ENCODE measurements at regions not wholly inside any gene's neighbourhood (a gene's known extent, or its start where the extent isn't known, plus 50 kb on each side); places are given as distances from the start of the nearest gene placed in this dataset.

DNA sequence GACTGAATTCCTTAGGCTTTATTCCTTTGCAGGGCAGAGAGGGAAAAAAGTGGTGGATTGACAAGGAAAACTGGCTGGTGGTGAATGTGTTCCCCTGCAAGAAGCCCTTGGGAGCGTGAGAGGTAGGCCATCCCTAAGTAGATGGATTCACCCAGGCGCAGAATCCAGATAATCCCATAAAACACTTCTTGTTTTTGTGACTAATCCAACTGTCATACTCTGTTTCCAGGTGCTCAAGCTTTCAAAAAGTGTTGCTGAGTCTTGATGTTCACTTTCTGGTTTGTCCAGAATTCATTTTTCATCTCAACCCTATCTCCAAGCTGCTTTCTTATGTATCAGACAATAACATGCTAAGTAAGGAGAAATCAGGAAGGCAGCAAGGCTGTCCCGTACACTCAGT is 250.8 kb upstream of the HABP2 start:
- no peak for TF ChIP-seq ZNF121 (tag by site-specific recombination; IDR thresholded peaks at IDR 0.05)
- no peak for TF ChIP-seq KLF9 (tag by site-specific recombination; IDR thresholded peaks at IDR 0.05; ENCODE audit: low read depth)
- no peak for TF ChIP-seq CTCF (tag by site-specific recombination; IDR thresholded peaks at IDR 0.05)
- TF ChIP-seq ZNF501 (tag by site-specific recombination; IDR thresholded peaks at IDR 0.05) = no peak
- TF ChIP-seq ZNF785 (tag by site-specific recombination; IDR thresholded peaks at IDR 0.05) = no peak
- TF ChIP-seq, protein P1, sequence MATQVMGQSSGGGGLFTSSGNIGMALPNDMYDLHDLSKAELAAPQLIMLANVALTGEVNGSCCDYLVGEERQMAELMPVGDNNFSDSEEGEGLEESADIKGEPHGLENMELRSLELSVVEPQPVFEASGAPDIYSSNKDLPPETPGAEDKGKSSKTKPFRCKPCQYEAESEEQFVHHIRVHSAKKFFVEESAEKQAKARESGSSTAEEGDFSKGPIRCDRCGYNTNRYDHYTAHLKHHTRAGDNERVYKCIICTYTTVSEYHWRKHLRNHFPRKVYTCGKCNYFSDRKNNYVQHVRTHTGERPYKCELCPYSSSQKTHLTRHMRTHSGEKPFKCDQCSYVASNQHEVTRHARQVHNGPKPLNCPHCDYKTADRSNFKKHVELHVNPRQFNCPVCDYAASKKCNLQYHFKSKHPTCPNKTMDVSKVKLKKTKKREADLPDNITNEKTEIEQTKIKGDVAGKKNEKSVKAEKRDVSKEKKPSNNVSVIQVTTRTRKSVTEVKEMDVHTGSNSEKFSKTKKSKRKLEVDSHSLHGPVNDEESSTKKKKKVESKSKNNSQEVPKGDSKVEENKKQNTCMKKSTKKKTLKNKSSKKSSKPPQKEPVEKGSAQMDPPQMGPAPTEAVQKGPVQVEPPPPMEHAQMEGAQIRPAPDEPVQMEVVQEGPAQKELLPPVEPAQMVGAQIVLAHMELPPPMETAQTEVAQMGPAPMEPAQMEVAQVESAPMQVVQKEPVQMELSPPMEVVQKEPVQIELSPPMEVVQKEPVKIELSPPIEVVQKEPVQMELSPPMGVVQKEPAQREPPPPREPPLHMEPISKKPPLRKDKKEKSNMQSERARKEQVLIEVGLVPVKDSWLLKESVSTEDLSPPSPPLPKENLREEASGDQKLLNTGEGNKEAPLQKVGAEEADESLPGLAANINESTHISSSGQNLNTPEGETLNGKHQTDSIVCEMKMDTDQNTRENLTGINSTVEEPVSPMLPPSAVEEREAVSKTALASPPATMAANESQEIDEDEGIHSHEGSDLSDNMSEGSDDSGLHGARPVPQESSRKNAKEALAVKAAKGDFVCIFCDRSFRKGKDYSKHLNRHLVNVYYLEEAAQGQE (tag by site-specific recombination; IDR thresholded peaks at IDR 0.05) = no peak
- no peak for TF ChIP-seq ELK4 (IDR thresholded peaks at IDR 0.05; ENCODE audit: borderline replicate concordance, low read depth, low read length)
- no peak for TF ChIP-seq ZNF174 (tag by site-specific recombination; IDR thresholded peaks at IDR 0.05)
- TF ChIP-seq ZNF843 (tag by site-specific recombination; IDR thresholded peaks at IDR 0.05) = no peak
- TF ChIP-seq ZNF140 (tag by site-specific recombination; IDR thresholded peaks at IDR 0.05) = no peak
- TF ChIP-seq ZFP3 (tag by site-specific recombination; IDR thresholded peaks at IDR 0.05; ENCODE audit: low read depth) = no peak
- no peak for TF ChIP-seq ZNF391 (tag by site-specific recombination; IDR thresholded peaks at IDR 0.05; ENCODE audit: borderline replicate concordance, low read depth)
- TF ChIP-seq ZBTB7A (tag by site-specific recombination; IDR thresholded peaks at IDR 0.05; ENCODE audit: low read depth) = no peak
- no peak for TF ChIP-seq ZNF24 (tag by site-specific recombination; IDR thresholded peaks at IDR 0.05)

Data from HEK293 (cell line).